ENCODE measurements at regions not wholly inside any gene's neighbourhood (a gene's known extent, or its start where the extent isn't known, plus 50 kb on each side); places are given as distances from the start of the nearest gene placed in this dataset.
"Not testable (repeated sequence)": the region's sequence is repeated elsewhere in the genome, so short reads cannot be mapped to it uniquely, and the experiment has no call there.

DNA sequence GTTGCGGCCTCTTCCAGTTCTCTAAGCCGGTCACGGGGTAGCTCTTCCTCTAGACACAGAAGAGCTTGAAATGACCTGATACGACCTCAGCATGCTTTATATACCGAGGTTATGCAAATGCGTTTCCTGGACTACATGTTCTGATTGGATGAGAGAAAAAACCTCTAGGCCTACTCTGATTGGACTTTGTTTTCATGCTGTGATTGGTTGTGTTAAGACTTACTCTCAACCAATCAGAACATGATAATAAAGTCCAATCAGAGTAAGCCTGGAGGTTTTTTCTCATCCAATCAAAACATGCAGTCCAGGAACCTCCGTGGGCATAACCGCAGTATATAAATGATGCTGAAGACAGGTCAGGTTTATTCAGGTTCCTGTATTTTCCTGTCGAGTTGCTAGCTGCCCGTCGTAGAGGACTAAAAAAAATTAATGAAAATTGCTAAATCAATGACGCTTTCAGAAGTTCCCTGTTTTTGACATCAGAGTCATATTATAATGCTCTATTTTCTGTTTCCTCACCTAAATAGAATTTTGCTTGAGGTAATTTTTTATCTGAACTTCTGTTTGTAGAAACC lies 177.4 kb downstream of the POTEB3 start:
- DNase-seq (ENCODE audit: extremely low spot score) = no peak
- TF ChIP-seq CTCF (IDR thresholded peaks at IDR 0.05; ENCODE audit: control extremely low read depth, extremely low read depth, low read depth, missing control alignments) = no peak
- POLR2A ChIA-PET = no interaction called here
- CTCF ChIA-PET = interaction anchor here (1.0 to 2.6 kb wide), 4 partner anchors 10 to 600 kb away, joined by 3 to 11 read pairs (median 4); no protein-coding TSS in a partner anchor

DNA sequence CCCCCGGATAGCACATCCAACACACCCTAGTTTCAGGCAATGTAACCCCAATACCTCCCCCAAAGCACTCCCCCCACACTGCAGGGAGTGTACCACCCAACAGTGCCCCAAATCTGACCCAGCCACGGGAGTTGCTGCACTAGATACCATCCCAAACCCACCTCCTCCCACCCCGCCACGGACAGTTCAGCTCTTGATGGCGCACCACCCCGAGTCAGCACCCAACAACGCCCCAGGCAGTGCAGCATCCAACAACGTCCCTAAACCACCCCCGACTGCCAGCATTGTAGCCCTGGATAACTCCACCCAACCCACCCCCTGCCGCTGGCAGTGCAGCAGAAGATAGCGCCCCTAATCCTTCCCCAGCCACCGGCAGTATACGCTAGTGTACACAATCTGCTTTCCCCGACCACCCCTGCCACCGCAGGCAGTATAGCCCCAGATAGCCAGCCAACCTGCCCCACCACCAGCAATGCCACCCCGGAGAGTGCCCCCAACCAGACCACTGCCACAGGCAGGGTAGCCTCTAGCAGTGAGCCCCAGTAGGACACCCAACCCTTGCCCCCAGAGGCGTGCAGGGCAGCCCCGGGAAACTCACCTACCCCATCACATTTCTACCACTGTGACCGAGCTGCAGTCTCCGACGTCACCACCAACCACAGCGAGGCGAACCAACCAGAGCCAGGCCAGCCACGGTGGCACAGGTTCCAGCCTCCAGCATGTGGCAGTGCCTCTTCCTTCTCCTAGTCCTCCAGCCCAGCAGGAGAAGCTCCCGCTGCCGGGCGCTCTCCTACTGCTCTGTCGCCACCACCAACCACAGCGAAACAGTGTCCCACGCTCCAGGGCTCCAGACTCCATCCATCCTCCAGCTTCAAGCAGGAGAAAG lies 178.1 kb downstream of the POTEB3 start:
- peak; percentile 13 for DNase-seq (ENCODE audit: extremely low spot score)
- ChIA-PET POLR2A (no interaction called here), CTCF (interaction anchor here (1.0 to 2.6 kb wide), 4 partner anchors 10 to 599 kb away, joined by 3 to 11 read pairs (median 4); no protein-coding TSS in a partner anchor)
- TF ChIP-seq CTCF (IDR thresholded peaks at IDR 0.05; ENCODE audit: control extremely low read depth, extremely low read depth, low read depth, missing control alignments) = no peak

GRCh38 chr15:21261396-21261964 lies 178.8 kb downstream of the POTEB3 start:
- POLR2A ChIA-PET = no interaction called here
- TF ChIP-seq CTCF (IDR thresholded peaks at IDR 0.05; ENCODE audit: control extremely low read depth, extremely low read depth, low read depth, missing control alignments) = no peak

DNA sequence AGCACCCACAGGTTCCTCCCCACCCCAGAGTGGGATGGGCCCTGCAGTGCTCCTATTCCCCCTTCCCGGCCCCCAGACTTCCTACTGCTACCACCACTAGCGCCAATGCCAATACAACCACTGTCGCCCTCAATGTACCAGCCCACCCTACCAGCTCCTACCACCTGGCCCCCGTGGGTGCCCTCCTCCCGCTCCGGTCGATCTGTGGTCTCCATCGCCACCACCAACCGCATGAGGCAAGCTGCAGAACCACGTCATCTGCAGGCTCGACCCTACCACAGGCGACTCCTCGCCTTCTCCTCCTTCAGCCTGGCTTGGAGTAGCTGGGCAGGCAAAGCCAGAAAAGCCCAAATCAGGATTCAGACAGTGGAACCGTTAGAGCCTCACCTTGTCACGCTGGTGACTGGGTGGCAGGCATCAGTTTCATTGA lies 179.3 kb downstream of the POTEB3 start:
- TF ChIP-seq CTCF (IDR thresholded peaks at IDR 0.05; ENCODE audit: control extremely low read depth, extremely low read depth, low read depth, missing control alignments) = no peak
- POLR2A ChIA-PET = no interaction called here
- CTCF ChIA-PET = interaction anchor here (1.1 to 2.0 kb wide), 3 partner anchors 8 to 24 kb away, joined by 3 to 5 read pairs (median 5); no protein-coding TSS in a partner anchor
- DNase-seq (ENCODE audit: extremely low spot score) = no peak

More at GRCh38 chr15:21261396-21261964, 178.8 kb downstream of the POTEB3 start:
- DNase-seq (ENCODE audit: extremely low spot score) = no peak
- CTCF ChIA-PET = interaction anchor here (1.1 kb wide), 1 partner anchor 23 kb away, joined by 3 read pairs; no protein-coding TSS in a partner anchor

DNA sequence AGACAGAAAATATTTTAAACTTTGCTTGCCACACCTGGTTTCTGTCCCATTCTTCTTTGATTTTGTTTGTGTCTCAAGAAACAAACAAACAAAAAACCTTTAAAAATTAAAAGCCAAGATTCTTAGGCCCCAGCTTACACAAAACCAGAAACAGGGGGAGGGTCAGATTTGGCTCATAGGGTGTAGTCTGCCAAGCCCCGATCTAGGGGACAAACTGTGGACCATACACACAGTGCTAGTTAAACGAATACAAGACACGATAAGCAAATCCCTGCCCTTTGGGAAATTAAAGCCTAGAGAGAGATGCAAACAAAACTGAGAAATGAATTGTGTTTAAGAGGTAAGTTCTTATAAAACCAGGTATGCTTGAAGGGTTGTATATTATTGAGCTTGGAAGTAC lies 181.7 kb downstream of the POTEB3 start:
- DNase-seq (ENCODE audit: extremely low spot score); POLR2A ChIA-PET: not testable (repeated sequence)
- CTCF ChIA-PET = interaction anchor here (1.9 to 2.0 kb wide), 2 partner anchors 10 to 13 kb away, joined by 5 read pairs; no protein-coding TSS in a partner anchor

DNA sequence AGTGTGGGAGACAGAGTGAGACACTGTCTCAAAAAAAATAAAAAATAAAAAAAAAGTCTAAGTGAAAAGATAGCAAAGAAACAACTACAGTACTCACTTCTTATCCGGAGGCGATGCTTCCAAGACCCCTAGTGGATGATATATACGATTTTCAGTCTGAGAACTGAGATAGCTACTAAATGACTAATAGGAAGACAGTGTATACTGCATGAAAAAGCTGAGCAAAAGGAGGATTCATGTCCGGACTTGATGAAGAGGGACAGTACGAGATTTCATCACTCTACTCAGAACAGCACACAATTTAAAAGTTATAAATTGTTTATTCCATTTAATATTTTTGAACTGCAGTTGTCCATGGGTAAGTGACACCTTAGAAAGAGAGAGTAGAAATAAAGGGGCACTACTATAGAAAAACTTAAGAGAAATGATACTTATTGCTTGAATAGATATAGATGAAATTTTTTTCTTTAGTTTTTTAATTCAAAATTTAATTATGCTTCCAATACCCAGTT lies 190.7 kb downstream of the POTEB3 start:
- CTCF ChIA-PET = not testable (repeated sequence)

More for the DNA sequence above, 190.7 kb downstream of the POTEB3 start:
- DNase-seq (ENCODE audit: extremely low spot score); POLR2A ChIA-PET: not testable (repeated sequence)

All from GM10248 (cell line).